C4-2B (cell line): ENCODE measurements at regions not wholly inside any gene's neighbourhood (a gene's known extent, or its start where the extent isn't known, plus 50 kb on each side); places are given as distances from the start of the nearest gene placed in this dataset.

ENCODE experiments used
- ZFX ChIP-seq: fragments of 450-650 bp; IDR thresholded peaks from 2 replicates; pipeline ENCODE4 v1.6.1; 2017
- TF ChIP-seq, protein P1 (sequence below): fragments of 450-650 bp; conservative IDR thresholded peaks from 2 replicates; pipeline ENCODE4 v1.5.1; 2017; ENCODE audit warnings: mild to moderate bottlenecking

DNA sequence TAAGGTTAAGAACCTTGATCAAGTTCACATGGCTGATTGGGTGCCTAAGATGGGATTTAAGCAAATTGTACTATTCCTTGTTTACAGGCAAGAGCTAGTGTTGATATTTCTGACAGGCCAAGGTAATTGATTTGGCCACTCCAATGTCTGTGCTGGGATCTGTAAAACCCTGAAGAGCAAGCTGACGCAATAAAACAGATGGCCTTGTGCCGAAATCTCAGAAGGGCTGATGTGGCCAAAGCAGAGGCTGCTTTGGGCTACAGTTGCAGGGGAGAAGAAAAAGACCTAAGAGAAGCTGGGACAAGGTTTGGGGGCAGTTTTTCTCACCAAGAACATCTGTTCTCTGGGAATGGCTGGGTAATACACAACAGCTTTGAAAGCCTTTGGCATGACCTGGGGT, 463.2 kb upstream of the ZNF608 start:
- TF ChIP-seq, protein P1, sequence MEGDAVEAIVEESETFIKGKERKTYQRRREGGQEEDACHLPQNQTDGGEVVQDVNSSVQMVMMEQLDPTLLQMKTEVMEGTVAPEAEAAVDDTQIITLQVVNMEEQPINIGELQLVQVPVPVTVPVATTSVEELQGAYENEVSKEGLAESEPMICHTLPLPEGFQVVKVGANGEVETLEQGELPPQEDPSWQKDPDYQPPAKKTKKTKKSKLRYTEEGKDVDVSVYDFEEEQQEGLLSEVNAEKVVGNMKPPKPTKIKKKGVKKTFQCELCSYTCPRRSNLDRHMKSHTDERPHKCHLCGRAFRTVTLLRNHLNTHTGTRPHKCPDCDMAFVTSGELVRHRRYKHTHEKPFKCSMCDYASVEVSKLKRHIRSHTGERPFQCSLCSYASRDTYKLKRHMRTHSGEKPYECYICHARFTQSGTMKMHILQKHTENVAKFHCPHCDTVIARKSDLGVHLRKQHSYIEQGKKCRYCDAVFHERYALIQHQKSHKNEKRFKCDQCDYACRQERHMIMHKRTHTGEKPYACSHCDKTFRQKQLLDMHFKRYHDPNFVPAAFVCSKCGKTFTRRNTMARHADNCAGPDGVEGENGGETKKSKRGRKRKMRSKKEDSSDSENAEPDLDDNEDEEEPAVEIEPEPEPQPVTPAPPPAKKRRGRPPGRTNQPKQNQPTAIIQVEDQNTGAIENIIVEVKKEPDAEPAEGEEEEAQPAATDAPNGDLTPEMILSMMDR, result no peak
- TF ChIP-seq ZFX, result no peak
